ENCODE measurements at regions not wholly inside any gene's neighbourhood (a gene's known extent, or its start where the extent isn't known, plus 50 kb on each side); places are given as distances from the start of the nearest gene placed in this dataset.
A peak's percentile ranks its signal among the peaks of the same experiment; 100 is the strongest.

DNA sequence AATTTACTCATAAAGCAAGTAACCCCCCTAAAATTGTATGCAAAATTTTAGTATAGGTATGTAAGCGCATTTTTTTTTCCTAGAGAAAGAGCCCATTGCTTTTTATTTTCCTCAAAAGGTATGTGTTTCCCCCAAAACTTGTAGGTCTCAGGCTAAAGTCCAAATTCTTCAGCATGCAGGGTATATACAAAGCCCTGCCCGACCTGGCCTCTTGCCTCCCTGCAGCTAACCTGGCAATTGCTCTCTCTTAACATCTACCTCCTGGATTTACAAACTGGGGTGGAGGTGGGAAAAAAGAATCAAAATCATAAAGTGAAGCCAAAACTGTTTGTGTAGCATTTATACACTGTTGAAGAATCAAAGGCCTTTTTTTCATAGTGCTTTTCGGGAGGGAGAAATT lies 107.8 kb downstream of the KCNRG start:
- DNase-seq: no peak
- Histone ChIP-seq H3K36me3 (ENCODE audit: insufficient read depth, low read length) (peaks cover 18% of the 10 kb centered on the region), H3K4me2 (ENCODE audit: insufficient read depth, low read length) (peak overlapping the region; percentile 64), H3K9ac (ENCODE audit: low read depth, low read length) (peak overlapping the region; percentile 99), H2AFZ (ENCODE audit: low read depth, low read length) (no peak overlapping the region), H3K9me3 (ENCODE audit: insufficient read depth, low read length, severe bottlenecking) (no peaks in the 10 kb centered on the region), H3K4me3 (ENCODE audit: low read depth in 1 of 2, low read length in 2 of 2) (peak overlapping the region in 1 of 2 experiments; percentile 89; a peak in 2 of 4 replicates), H3K79me2 (ENCODE audit: insufficient read depth, low read length) (peaks cover 87% of the 10 kb centered on the region), H3K27me3 (ENCODE audit: insufficient read depth, low read length, poor library complexity) (no peaks in the 10 kb centered on the region), H3K27ac (ENCODE audit: low read length) (peak overlapping the region; percentile 77), H3K4me1 (ENCODE audit: insufficient read depth, low read length) (peaks cover 45% of the 10 kb centered on the region), H4K20me1 (ENCODE audit: insufficient read depth, low read length) (peaks cover 27% of the 10 kb centered on the region)
- ATAC-seq (ENCODE audit: insufficient read depth, low read depth): no peak
- TF ChIP-seq, protein P1, sequence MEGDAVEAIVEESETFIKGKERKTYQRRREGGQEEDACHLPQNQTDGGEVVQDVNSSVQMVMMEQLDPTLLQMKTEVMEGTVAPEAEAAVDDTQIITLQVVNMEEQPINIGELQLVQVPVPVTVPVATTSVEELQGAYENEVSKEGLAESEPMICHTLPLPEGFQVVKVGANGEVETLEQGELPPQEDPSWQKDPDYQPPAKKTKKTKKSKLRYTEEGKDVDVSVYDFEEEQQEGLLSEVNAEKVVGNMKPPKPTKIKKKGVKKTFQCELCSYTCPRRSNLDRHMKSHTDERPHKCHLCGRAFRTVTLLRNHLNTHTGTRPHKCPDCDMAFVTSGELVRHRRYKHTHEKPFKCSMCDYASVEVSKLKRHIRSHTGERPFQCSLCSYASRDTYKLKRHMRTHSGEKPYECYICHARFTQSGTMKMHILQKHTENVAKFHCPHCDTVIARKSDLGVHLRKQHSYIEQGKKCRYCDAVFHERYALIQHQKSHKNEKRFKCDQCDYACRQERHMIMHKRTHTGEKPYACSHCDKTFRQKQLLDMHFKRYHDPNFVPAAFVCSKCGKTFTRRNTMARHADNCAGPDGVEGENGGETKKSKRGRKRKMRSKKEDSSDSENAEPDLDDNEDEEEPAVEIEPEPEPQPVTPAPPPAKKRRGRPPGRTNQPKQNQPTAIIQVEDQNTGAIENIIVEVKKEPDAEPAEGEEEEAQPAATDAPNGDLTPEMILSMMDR (IDR thresholded peaks at IDR 0.05; ENCODE audit: borderline replicate concordance, extremely low read depth, low read length, poor library complexity, severe bottlenecking): no peak
- TF ChIP-seq EZH2 (IDR thresholded peaks at IDR 0.05; ENCODE audit: borderline replicate concordance, low read depth, low read length, severe bottlenecking): no peak

DNA sequence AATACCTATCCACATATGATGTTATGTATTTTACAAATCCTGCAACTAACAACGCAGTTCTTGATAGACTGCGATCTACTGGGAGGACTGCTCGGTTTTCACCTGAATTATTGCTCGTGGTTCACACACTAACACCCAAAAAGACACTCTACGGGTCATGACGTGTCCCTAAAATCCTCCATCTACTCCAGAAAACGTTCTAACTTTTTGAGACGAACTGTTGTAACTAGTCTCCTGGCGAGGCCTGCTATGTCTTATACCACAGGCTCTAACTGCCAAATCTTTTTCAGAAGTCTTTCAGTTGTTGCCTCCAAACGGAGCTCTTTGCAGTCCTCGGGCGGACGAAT lies 108.2 kb downstream of the KCNRG start:
- Histone ChIP-seq H4K20me1 (ENCODE audit: insufficient read depth, low read length) (peaks cover 27% of the 10 kb centered on the region), H3K9me3 (ENCODE audit: insufficient read depth, low read length, severe bottlenecking) (no peaks in the 10 kb centered on the region), H3K4me2 (ENCODE audit: insufficient read depth, low read length) (peak overlapping the region; percentile 64), H2AFZ (ENCODE audit: low read depth, low read length) (no peak overlapping the region; the same call in 1 of the 2 replicates), H3K27me3 (ENCODE audit: insufficient read depth, low read length, poor library complexity) (no peaks in the 10 kb centered on the region), H3K27ac (ENCODE audit: low read length) (peak overlapping the region; percentile 77), H3K4me3 (ENCODE audit: low read depth in 1 of 2, low read length in 2 of 2) (peak overlapping the region; percentile 44 to 89), H3K79me2 (ENCODE audit: insufficient read depth, low read length) (peaks cover 82% of the 10 kb centered on the region), H3K36me3 (ENCODE audit: insufficient read depth, low read length) (peaks cover 18% of the 10 kb centered on the region), H3K9ac (ENCODE audit: low read depth, low read length) (peak overlapping the region; percentile 99), H3K4me1 (ENCODE audit: insufficient read depth, low read length) (peaks cover 45% of the 10 kb centered on the region)
- TF ChIP-seq, protein P1 (IDR thresholded peaks at IDR 0.05; ENCODE audit: borderline replicate concordance, extremely low read depth, low read length, poor library complexity, severe bottlenecking): no peak
- TF ChIP-seq EZH2 (IDR thresholded peaks at IDR 0.05; ENCODE audit: borderline replicate concordance, low read depth, low read length, severe bottlenecking): no peak
- no peak for DNase-seq
- ATAC-seq (ENCODE audit: insufficient read depth, low read depth): no peak

DNA sequence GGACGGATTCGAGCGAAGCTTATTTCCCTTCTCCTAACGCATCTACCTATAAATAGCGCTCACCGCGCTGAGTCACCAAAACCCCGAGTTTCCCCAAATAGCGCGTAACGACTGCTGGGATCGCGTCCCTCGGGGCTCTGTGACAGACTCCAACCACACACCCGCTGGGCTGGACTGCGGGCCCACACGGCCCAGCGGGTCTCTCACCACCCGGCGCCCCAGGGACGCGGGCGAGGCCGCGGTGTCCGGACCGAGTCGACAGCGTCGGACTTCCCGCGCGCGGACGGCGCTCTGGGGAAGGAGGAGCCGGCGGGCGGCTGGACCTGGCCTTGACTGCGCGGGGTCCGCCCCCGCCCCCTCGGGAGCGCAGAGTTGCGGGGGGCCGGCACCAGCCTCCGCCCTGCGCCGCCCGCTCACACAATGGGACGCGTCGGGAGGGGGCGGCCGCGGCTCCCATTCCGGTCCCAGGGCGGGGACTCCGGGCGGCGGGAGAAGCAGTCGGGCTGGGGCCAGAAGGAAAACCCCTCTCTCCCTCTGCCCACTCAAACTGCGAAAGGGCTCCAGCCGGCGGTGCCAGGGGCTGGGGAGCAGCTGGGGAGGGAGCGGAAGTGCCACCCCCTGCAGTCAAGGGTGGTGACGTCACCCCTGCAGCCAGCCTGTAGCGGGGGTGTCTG lies 108.8 kb downstream of the KCNRG start:
- Histone ChIP-seq H3K4me3 (ENCODE audit: low read depth in 1 of 2, low read length in 2 of 2) (peak overlapping the region; percentile 44 to 89), H3K79me2 (ENCODE audit: insufficient read depth, low read length) (peaks cover 77% of the 10 kb centered on the region), H3K4me1 (ENCODE audit: insufficient read depth, low read length) (peaks cover 45% of the 10 kb centered on the region), H3K9ac (ENCODE audit: low read depth, low read length) (peak overlapping the region; percentile 99), H2AFZ (ENCODE audit: low read depth, low read length) (peak overlapping the region; percentile 40), H3K9me3 (ENCODE audit: insufficient read depth, low read length, severe bottlenecking) (no peaks in the 10 kb centered on the region), H3K36me3 (ENCODE audit: insufficient read depth, low read length) (peaks cover 18% of the 10 kb centered on the region), H4K20me1 (ENCODE audit: insufficient read depth, low read length) (peaks cover 27% of the 10 kb centered on the region), H3K27me3 (ENCODE audit: insufficient read depth, low read length, poor library complexity) (no peaks in the 10 kb centered on the region), H3K4me2 (ENCODE audit: insufficient read depth, low read length) (peak overlapping the region; percentile 64), H3K27ac (ENCODE audit: low read length) (peak overlapping the region; percentile 77)
- no peak for TF ChIP-seq EZH2 (IDR thresholded peaks at IDR 0.05; ENCODE audit: borderline replicate concordance, low read depth, low read length, severe bottlenecking)
- TF ChIP-seq, protein P1 (IDR thresholded peaks at IDR 0.05; ENCODE audit: borderline replicate concordance, extremely low read depth, low read length, poor library complexity, severe bottlenecking): no peak
- DNase-seq (peak; percentile 98), ATAC-seq (ENCODE audit: insufficient read depth, low read depth) (peak; percentile 64)
